ENCODE measurements at regions not wholly inside any gene's neighbourhood (a gene's known extent, or its start where the extent isn't known, plus 50 kb on each side); places are given as distances from the start of the nearest gene placed in this dataset.

DNA sequence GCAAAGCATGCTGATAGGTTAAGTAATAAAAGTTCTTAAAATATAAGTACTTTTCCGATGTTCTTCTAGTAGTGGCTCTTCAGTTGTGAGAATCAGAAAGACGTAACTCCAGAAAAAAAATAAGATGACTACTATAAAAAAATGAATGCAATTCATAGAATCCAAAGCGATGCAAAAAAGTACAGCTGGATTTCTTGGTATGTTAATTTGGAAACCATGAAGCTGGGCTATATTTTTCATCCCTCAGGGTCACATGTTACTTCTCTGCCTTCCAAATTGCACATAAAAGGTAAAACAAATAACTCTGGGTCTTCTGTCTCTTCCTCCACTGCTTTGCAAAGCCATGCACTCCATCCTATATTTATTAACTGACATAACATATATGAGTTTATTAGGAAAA lies 843.9 kb upstream of the DPPA4 start:
- TF ChIP-seq, protein P1, sequence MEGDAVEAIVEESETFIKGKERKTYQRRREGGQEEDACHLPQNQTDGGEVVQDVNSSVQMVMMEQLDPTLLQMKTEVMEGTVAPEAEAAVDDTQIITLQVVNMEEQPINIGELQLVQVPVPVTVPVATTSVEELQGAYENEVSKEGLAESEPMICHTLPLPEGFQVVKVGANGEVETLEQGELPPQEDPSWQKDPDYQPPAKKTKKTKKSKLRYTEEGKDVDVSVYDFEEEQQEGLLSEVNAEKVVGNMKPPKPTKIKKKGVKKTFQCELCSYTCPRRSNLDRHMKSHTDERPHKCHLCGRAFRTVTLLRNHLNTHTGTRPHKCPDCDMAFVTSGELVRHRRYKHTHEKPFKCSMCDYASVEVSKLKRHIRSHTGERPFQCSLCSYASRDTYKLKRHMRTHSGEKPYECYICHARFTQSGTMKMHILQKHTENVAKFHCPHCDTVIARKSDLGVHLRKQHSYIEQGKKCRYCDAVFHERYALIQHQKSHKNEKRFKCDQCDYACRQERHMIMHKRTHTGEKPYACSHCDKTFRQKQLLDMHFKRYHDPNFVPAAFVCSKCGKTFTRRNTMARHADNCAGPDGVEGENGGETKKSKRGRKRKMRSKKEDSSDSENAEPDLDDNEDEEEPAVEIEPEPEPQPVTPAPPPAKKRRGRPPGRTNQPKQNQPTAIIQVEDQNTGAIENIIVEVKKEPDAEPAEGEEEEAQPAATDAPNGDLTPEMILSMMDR (conservative IDR thresholded peaks at IDR 0.05; ENCODE audit: low read length), result no peak
- TF ChIP-seq EZH2phosphoT487 (IDR thresholded peaks at IDR 0.05; ENCODE audit: borderline replicate concordance, low read depth, low read length), result no peak
